SK-N-MC (cell line): ENCODE measurements at regions not wholly inside any gene's neighbourhood (a gene's known extent, or its start where the extent isn't known, plus 50 kb on each side); places are given as distances from the start of the nearest gene placed in this dataset.

ENCODE experiments used
- EZH2 ChIP-seq: fragments of 200-600 bp; sonication (generic); IDR thresholded peaks from one replicate; pipeline ENCODE4 v1.6.1; 2017; ENCODE audit warnings: antibody characterized with exemption
- POLR2AphosphoS5 ChIP-seq: IDR thresholded peaks from 2 replicates; pipeline ENCODE4 v1.6.1; 2012; ENCODE audit warnings: mild to moderate bottlenecking, low read depth, low read length, borderline replicate concordance

- no peak for TF ChIP-seq POLR2AphosphoS5
- no peak for TF ChIP-seq EZH2
Measured at GRCh38 chr13:34638897-34639296, 303.2 kb upstream of the NBEA start.
